SH-SY5Y (cell line): ENCODE measurements at regions not wholly inside any gene's neighbourhood (a gene's known extent, or its start where the extent isn't known, plus 50 kb on each side); places are given as distances from the start of the nearest gene placed in this dataset.

Experiments used
- GATA2 ChIP-seq: IDR thresholded peaks from 2 replicates; pipeline ENCODE4 v1.6.1; 2011; ENCODE audit warnings: mild to moderate bottlenecking, low read depth, low read length
- GATA3 ChIP-seq: IDR thresholded peaks from 2 replicates; pipeline ENCODE4 v1.6.1; 2011; ENCODE audit warnings: low read depth, mild to moderate bottlenecking, low read length, moderate library complexity

DNA sequence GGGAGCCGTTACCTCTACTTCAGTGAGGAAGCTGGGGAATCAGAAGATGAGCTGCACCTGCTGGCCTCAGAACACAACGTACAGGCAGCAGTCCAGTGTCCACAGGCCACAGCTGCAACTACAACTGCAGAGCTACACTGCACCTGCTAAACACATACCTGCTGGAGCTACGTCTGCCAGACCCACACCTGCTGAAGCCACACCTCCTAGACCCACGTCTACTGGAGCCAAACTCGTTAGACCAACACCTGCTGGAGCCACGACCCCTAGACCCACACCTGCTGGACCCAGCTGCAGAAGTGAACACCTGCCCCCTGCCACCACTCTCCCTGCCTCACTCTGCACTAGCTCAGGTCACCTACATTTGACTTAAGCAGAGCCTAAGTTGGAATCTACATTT, 169.9 kb downstream of the USP12 start:
- TF ChIP-seq GATA2 = no peak
- TF ChIP-seq GATA3 = no peak
